ENCODE measurements at regions not wholly inside any gene's neighbourhood (a gene's known extent, or its start where the extent isn't known, plus 50 kb on each side); places are given as distances from the start of the nearest gene placed in this dataset.

- TF ChIP-seq CTCF (conservative IDR thresholded peaks at IDR 0.05; ENCODE audit: low read depth, low read length) (no peak), EZH2 (IDR thresholded peaks at IDR 0.05; ENCODE audit: borderline replicate concordance, low read depth, low read length, poor library complexity, severe bottlenecking) (no peak)
Observed at GRCh38 chr1:157249326-157249725, 111.1 kb upstream of the ETV3 start.
